Astrocyte (in vitro differentiated cells and primary cell): ENCODE measurements at regions not wholly inside any gene's neighbourhood (a gene's known extent, or its start where the extent isn't known, plus 50 kb on each side); places are given as distances from the start of the nearest gene placed in this dataset.

Experiments
- CTCF ChIP-seq: IDR thresholded peaks from 2 replicates; pipeline ENCODE4 v1.5.1; 2011; ENCODE audit warnings: low read depth, mild to moderate bottlenecking, inconsistent platforms, low read length, moderate library complexity; ENCODE audit not compliant: insufficient read depth
- EZH2 ChIP-seq: IDR thresholded peaks from 2 replicates; pipeline ENCODE4 v1.6.1; 2012; ENCODE audit warnings: mild to moderate bottlenecking, low read length, inconsistent platforms; ENCODE audit not compliant: insufficient read depth

- TF ChIP-seq CTCF (no peak), EZH2 (no peak)
Observed at GRCh38 chr14:54116972-54117371, 160.3 kb upstream of the BMP4 start.
